GM18519 (cell line): ENCODE measurements at regions not wholly inside any gene's neighbourhood (a gene's known extent, or its start where the extent isn't known, plus 50 kb on each side); places are given as distances from the start of the nearest gene placed in this dataset.
"Not testable (repeated sequence)": the region's sequence is repeated elsewhere in the genome, so short reads cannot be mapped to it uniquely, and the experiment has no call there.

Experiments used
- ATAC-seq: cut with Tn5 transposase; IDR thresholded peaks from one replicate; pipeline ENCODE4 v1.9.1; 2021; ENCODE audit warnings: mild to moderate bottlenecking, moderate library complexity; ENCODE audit not compliant: unreplicated experiment, low FRiP score

DNA sequence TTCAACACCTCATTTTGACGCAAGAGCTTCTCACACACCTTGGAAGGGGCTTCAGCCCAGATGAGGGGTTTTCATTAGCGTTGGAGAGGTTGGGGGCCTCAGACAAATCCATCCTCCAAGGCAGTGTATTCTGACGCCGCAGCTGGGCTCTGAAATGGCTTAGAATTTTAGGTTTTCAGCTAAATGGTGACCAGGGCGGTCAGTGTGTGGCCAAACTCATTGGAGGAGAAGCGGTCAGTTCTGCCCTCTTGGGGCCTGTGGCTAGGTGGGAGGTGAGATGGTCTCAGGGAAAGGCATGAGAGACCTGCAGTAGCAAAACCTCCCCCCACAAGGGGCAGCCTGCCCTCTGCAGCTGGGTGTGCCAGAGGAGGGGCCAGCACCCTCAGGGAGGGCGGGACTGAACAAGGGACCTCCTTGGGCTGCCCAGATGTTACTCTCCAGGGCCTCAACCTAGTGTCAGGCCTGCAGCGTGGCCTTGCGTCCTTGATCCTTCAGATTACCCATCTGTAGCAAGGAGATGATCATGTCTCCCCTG lies 155.8 kb downstream of the URI1 start:
- ATAC-seq, result no peak

DNA sequence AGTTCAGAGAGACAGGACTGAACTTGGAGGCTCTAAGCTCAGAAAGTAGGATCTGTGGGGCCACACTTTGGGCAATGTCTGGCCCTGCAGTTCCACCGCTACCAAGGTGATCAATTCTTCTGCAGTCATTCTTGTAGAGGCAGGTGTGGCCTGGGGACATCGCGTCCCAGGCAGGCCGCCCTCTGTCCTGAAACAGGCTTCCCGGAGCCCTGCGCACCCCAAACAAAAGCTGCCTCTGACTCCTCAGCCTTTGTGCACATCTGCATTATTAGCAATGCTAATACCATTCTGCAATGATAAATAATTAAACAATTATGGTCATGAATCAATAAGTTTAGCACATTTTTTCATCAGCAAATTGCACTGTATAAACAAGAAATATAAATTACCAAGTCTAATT lies 160.2 kb downstream of the URI1 start:
- no peak for ATAC-seq

DNA sequence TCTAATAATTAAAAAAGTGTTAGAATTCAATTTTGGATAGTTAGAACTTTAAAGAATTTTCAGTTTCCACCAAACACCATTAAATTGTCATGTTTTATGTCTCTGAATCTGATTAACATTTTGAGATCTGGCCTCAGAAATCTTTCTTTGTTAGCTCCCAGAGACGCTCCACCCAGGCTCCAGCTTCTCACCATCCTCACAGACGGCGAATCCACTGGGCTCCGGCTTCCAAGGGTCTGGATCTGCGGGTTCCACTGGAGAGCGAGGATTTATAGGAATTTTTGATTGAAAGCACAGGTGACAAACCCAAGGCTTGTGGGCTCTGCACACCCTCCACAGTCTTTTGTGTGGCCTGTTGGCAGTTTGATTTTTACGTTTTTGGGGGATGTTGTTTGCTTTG lies 160.6 kb downstream of the URI1 start:
- ATAC-seq, result no peak

DNA sequence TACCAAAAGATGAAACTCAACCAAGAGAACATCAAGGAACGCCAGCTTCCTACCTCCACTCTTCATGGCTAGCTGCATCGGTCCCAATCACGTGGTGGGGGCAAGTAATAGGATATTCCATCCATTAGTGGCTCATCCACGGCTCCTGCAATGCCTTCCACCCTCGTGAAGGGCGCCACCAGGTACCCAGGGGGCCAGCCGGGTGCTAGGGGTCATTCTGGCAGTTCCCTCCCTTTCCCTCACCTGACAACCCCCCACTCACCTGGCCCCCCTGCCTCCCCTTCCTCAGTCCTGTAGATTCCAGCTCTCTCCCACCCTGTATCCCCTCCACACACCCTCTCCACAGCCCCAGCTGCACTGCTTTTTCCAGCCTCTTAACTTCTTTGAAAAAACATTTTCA lies 161.9 kb downstream of the URI1 start:
- ATAC-seq, result no peak

DNA sequence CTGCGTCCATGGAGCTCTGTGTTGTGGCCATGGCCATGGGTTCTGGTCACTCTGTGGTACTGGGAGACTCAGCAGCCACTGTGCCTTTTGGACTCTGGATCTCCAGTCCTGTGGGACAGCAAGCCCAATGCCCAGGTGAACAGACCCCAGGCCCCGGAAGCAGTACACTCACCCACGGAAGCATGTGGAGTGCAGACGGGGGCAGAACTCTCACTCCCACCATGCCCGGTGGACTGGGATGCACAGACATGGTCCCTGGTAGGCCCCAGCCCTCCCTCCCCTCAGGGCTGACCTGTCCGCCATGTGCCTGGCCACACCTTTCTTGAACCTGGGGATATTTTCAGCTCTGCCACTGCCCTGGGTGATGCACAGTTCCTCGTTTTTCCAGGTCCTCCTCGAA lies 163.3 kb downstream of the URI1 start:
- no peak for ATAC-seq

DNA sequence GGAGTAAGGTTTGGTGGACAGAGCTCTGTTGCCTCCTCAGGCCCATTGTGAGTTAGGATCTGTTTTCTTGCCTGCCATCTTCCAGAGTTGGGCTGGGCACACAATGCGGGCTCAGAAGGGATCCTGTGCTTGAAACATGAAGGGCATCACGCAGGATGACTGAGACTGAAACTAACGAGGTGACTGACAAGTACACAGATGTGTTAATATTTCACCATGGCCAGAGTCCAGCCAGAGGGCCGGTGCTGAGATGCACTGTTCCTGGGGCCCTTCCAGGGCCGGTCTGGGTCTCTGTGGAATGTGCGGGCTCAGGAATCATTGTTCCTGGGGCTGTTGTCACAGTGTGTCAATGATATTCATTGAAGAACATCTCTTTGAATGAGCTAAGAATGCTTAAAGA lies 163.7 kb downstream of the URI1 start:
- no peak for ATAC-seq

DNA sequence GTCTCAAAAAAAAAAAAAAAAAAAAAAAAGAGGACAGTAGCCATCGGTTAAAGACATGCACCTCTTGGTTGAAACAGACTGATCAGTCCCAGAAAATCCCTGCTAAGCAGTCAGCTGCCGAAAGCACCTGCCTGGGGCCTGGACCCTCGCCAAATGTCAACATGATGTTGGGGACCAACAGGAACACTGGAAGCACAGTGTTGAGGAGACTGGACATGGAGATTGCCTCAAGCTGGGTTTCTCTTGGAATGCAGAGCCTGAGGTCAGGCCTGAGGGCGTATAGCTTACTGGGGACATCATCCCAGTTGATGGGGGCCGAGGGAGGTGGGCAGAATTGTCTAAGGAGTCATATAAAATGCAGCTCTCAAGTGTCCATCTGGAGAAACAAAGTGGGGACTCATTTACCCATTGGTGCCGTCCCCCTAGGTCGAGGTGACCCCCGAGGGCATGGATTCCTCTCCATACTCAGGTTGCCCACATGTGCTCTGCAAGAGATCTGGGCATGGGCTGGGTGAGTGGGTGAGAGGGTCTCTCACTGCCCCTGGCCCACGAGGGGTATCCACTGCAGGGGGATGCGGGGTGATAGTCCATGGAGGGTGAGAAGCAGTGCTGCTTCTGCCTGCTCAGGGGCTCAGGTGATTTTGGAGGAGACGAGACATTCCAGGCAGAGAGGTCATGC lies 164.5 kb downstream of the URI1 start:
- ATAC-seq, result no peak

DNA sequence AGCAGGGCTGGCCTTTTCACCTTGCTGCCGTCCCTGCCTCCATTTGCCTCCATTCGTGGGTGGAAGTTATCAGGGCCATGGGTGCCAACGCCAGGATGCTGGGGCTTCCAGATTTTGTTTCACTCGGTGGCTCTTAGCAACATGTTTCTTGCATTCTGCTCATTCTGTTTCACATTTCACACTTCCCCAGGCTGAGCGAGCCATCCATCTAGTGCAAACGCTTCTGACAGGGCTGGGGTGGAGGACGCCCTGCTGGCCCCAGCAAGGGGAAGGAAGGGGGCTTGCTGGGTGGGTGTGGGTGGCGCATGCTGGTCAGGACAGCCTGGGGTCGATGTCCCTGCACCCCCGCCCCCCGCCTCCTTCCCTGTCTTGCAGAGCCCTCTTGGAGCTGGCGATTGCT lies 165.2 kb downstream of the URI1 start:
- ATAC-seq, result no peak

DNA sequence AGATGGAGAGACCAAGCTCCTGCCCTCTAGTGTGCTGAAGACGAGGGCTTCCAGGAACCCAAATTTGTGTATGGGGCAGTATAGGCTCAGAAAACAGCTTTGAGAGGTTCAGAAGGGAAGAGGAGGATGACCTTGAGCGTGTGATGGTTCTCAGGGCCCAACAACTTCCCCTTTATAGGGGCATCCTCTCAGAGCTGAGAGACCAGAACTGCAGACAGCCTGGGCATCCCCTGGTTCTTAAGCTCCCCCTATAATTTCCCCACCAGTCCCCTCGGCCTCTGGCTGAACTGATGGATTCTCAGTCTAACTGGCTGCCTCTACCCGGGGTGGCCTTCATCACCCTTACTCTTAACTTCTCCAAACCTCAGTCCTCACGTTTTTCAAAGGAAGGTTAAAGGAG lies 167.5 kb downstream of the URI1 start:
- no peak for ATAC-seq

DNA sequence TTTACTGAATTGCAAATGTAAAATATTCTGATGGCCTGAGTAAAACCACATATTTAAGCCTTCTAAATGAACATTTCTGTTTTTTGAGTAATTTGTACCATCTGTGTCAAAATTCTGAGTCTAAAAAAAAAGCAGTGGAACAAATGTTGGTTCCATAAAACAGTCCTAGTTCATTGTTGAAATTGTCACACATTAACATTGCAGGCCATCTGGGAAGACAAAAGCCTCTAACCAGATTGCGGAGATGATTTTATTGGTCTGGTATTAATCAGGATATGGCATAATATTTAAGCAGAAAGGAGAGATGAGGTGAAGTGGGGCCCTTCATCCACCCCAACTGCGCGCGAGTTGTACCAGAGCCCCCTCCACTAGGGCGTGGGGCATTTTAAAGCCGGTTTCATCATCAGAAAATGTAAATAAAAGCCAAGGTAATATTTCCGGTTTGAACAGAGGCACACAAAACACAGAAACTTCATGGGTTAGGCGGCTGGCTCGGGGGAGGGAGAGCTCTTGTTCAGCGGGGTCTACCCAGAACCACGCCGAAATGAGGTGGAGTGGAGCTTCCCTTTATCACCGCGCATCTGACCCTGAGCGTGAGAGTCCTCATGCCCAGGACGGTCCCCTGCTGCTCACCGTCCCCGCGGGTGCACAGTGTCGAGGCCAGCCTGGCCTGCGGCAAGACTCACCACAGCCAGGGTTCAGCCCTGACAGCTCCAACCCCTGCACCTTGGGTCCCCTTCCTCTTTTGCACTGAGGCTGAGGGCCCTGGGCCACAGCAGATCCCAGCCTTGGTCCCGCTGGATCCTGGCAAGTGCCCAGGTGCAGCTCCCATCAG lies 169.2 kb downstream of the URI1 start:
- no peak for ATAC-seq

DNA sequence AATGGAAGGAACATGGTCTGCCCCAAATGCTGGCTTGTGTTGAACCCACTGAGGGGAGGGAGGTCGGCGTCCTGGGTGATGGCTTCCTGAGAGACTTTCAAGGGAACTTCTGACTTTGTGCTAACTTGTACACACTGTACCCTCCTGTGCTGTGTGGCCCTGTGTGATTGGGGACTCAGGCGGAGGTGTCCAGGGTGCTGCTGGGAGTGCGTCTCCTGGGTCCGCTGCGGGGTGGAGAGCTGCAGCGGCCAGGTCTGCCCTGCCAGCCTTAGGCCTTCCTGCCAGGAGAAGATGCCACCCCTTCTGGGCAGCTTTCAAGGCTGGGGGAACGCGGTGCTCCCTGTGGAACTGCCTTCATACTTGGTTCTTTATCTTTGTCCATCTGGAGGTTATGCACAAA lies 170.1 kb downstream of the URI1 start:
- no peak for ATAC-seq

DNA sequence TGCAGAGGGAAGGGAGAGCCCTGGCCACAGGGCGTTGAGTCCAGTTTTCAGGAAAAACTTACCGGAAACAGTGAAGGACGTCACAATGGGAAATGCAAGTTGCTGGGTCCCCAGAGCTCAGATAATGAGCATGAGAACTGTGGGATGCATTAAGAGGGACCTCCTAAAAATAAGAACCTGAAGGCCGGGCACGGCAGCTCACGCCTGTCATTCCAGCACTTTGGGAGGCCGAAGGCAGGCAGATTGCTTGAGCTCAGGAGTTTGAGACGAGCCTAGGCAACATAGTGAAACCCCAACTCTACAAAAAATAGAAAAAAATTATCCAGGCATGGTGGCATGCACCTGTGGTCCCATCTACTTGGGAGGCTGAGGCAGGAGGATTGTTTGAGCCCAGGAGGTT lies 170.6 kb downstream of the URI1 start:
- ATAC-seq, result no peak

DNA sequence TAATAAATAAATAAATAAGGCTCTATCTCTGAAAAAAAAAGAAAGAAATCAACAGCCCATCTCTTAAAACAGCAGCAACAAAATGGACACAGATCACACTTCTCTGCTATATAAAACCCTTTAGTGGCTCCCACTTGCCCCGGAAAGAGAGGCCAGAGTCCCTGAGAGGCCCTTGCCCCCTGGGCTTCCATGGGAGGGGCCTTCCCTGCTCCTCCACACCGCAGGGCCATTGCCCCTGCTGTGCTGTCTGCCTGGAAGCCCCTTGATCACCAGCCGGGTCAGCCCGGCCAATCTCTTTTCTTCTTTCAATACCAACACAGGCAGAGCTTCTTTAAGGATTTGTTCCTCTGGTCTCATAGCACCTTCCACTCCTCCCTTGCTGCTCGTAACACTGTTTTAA lies 171.1 kb downstream of the URI1 start:
- no peak for ATAC-seq

DNA sequence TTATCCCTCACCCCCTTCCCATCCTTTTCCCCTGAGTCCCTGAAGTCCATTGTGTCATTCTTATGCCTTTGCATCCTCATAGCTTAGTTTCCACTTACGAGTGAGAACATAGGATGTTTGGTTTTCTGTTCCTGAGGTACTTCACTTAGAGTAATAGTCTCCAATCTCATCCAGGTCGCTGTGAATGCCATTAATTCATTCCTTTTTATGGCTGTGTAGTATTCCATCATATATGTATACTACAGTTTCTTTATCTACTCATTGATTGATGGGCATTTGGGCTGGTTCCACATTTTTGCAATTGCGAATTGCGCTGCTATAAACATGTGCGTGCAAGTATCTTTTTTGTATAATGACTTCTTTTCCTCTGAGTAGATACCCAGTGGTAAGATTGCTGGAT lies 172.1 kb downstream of the URI1 start:
- ATAC-seq, result not testable (repeated sequence)

DNA sequence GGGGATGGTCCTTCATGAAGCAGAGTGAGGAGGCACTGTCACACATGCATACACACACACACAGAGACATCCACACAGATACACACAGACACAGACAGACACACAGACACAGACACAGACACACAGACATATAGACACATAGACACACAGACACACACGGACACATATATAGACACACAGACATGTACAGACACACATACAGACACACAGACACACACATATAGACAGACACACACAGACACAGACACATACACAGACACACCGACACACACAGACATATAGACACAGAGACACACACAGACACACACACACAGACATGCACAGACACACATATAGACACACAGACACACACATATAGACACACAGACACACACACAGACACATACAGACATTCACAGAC lies 173.9 kb downstream of the URI1 start:
- ATAC-seq, result no peak

DNA sequence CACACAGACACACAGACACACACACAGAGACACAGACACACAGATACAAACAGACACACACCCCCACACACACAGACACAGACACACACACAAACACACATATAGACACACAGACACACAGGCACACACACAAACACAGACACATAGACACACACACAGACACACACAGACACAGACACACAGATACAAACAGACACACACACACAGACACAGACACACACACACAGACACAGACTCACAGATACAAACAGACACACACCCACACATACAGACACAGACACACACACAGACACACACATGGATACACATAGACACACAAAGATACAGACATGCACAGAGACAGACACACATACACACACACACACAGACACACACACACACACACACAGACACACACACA lies 174.5 kb downstream of the URI1 start:
- ATAC-seq, result no peak

DNA sequence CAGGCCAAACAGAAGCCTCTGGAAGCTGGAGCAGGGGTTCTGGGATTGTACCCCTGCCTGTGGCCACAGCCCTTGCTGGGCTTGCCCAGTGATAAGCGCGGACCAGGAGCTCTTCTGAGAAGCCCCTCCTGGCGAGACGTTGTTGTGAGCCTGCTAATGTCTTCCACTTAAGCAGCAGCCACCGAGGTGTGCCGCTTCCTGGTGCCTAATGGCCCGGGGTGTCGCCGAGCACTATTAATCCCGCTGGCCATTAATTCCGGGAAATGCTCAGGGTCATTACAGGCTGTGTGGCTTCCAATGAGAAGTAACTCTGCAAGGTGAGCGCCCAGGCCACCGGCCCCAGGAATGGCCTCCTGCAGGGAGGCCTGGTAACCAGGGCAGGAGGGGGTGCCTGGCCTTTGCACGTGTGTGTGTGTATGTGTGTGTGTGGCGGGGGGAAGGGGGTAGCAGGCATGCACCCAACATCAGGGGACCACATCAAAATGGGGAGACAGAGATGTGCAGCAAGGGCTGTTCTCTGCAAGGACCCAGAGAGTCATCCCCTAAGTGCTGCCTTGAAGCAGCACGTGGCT lies 175.0 kb downstream of the URI1 start:
- ATAC-seq, result no peak

DNA sequence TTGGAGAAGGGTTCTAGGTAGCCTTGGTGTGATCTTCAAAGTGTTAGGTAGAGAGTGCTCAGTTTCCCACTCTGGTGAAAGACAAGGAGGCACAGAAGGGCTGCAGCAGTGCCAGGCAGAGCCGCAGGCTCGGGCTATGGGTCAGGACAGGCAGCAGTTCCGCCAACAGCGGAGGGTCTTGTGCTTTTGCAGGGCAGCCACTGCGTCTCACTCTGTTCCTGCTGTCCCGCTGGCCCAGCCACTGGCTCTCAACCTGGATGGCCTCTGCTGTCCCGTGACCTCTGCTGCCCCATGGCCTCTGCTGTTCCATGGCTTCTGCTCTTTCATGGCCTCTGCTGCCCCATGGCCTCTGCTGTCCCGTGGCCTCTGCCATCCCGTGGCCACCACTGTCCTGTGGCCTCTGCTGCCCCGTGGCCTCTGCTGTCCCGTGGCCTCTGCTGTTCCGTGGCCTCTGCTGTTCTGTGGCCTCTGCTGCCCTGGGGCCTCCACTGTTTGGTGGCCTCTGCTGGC lies 175.7 kb downstream of the URI1 start:
- no peak for ATAC-seq

DNA sequence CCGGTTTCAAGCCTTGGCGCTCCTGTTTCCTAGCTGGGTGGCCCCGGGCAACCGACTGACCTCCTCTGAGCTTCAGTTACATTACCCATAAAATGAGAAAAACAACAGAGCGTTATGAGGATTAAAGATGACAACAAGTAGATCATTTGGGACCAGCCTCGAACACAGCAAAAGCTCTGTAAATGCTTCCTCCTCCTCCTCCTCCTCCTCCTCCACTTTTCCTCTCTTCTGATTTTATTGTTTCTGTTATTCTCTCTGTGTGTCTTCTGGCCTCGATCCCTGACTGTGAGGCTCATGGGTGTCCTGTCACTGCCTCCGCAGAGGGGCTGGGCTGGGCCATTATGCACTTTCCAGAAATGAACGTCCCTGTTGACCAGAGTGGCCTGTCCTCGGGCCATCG lies 176.2 kb downstream of the URI1 start:
- ATAC-seq, result no peak

DNA sequence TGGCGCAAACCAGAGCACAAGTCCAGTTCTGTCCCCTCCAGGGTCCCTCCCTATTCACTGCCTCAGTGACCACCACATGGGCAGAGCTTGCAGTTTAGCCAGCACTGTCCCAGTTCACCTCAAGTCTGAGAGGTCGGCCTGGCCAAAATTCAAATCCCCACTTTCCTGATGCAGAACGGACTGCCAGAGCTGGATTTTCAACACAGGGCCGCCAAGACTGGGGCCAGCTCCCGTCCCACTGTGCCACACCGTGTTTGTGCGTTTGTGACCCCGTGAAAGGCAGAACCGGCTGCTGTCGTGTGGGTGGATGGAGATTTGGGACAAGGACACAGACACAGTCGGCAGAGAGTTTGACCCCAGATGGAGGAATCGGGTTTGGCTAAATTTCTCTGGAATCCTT lies 176.7 kb downstream of the URI1 start:
- ATAC-seq, result no peak

DNA sequence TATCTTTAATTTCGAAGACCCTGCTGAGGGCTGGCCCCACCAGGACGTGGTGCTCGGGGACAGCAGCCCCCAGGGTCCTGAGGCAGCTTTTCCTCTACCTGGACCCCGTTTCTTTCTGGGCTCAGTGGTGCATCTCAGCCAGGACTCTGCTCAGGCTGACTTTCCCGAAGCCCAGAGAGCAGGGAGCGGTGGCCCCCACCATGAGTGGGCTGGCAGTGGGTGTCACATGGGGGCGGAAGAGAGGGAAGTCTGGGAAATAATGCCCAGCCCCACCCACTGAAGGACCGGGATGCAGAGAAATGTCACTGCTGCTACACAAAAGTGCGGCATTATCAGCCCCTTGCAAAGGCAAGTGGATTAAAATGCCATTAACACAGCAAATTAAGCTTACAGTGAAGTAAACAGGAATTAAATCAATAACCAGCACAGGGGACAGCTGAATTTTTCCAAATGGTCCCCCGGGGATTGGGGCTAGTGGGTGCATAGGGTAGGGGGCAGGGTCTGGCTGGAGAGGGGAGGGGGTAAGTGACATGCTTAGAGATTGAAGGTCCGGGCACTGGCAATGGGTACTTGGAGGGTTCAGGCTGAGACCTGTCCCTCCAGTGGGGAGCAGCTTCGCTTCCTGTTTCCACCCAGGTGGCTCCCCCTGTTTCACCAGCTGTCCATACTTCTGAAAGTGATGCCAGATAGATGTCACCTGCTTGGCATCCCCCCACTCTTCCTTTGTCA lies 177.3 kb downstream of the URI1 start:
- no peak for ATAC-seq
